ENCODE measurements at regions not wholly inside any gene's neighbourhood (a gene's known extent, or its start where the extent isn't known, plus 50 kb on each side); places are given as distances from the start of the nearest gene placed in this dataset.

GRCh38 chr4:169852481-169852880 is 94.7 kb upstream of the HPF1 start:
- TF ChIP-seq CTCF (conservative IDR thresholded peaks at IDR 0.05; ENCODE audit: low read length): no peak
- no peak for TF ChIP-seq EZH2phosphoT487 (IDR thresholded peaks at IDR 0.05; ENCODE audit: borderline replicate concordance, low read depth, low read length)

Data from OCI-LY7 (cell line).